DOHH2 (cell line): ENCODE measurements at regions not wholly inside any gene's neighbourhood (a gene's known extent, or its start where the extent isn't known, plus 50 kb on each side); places are given as distances from the start of the nearest gene placed in this dataset.

Experiments used
- CTCF ChIP-seq: fragments of 200-600 bp; sonication (generic); IDR thresholded peaks from one replicate; pipeline ENCODE4 v1.5.1; 2014; ENCODE audit warnings: antibody characterized with exemption, mild to moderate bottlenecking, low read depth, low read length; ENCODE audit not compliant: poor library complexity, severe bottlenecking
- EZH2phosphoT487 ChIP-seq: fragments of 200-600 bp; sonication (generic); IDR thresholded peaks from 2 replicates; pipeline ENCODE4 v1.6.1; 2017; ENCODE audit warnings: borderline replicate concordance, mild to moderate bottlenecking, antibody characterized with exemption, low read length, moderate library complexity, mixed read lengths

DNA sequence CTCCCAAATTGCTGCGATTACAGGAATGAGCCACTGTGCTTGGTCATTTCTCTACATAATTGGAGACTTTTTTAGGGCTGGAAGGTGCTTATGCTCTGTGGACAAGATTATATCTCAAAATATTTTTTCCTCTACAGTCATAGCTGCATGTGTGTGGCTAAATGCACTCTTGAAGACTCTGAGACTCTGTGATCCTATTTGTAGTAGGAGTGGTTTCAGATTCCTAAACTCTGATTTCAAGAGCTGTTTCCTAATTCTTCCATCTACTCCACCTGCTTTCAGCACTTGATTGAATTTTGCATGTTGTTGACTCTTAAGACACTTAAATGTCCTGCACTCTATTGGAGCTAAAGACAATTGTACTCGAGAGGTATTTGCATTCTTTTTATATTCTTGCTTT is 78.0 kb downstream of the KLF5 start:
- TF ChIP-seq CTCF (no peak), EZH2phosphoT487 (no peak)
